NT2/D1 (cell line): ENCODE measurements at regions not wholly inside any gene's neighbourhood (a gene's known extent, or its start where the extent isn't known, plus 50 kb on each side); places are given as distances from the start of the nearest gene placed in this dataset.

Source experiments
- DNase-seq: peaks from one replicate; pipeline ENCODE4 v3.0.0-alpha.2; 2011; ENCODE audit warnings: low read depth, low spot score
- H3K27me3 ChIP-seq: 2 replicates; pipeline ENCODE4 v1.6.0; 2011; ENCODE audit warnings: mild to moderate bottlenecking; ENCODE audit not compliant: insufficient read length, insufficient read depth
- H3K36me3 ChIP-seq: 2 replicates; pipeline ENCODE4 v1.6.1; 2011; ENCODE audit warnings: mild to moderate bottlenecking, low read length, mixed read lengths; ENCODE audit not compliant: insufficient read depth, insufficient read length
- H3K4me1 ChIP-seq: 2 replicates; pipeline ENCODE4 v1.5.1; 2011; ENCODE audit not compliant: insufficient read depth, insufficient read length
- H3K4me3 ChIP-seq: 2 replicates; pipeline ENCODE4 v1.5.1; 2011; ENCODE audit warnings: low read depth; ENCODE audit not compliant: insufficient read length
- H3K9ac ChIP-seq: 2 replicates; pipeline ENCODE4 v1.6.0; 2011; ENCODE audit warnings: low read depth; ENCODE audit not compliant: insufficient read length
- H3K9me3 ChIP-seq: 2 replicates; pipeline ENCODE4 v1.5.1; 2011; ENCODE audit warnings: mild to moderate bottlenecking, low read length; ENCODE audit not compliant: insufficient read depth
- SUZ12 ChIP-seq: IDR thresholded peaks from 2 replicates; pipeline ENCODE4 v1.6.1; 2011; ENCODE audit not compliant: insufficient read length, insufficient read depth; ENCODE audit errors: extremely low read depth
- YY1 ChIP-seq: IDR thresholded peaks from 2 replicates; pipeline ENCODE4 v1.6.1; 2011; ENCODE audit not compliant: insufficient read length, insufficient read depth
- ZNF274 ChIP-seq: IDR thresholded peaks from 2 replicates; pipeline ENCODE4 v1.6.1; 2011; ENCODE audit warnings: mild to moderate bottlenecking, low read depth, low read length

GRCh38 chr6:166877906-166878305, 78.4 kb downstream of the RNASET2 start:
- Histone ChIP-seq H3K4me1 (no peaks in the 10 kb centered on the region), H3K9me3 (peaks cover 6% of the 10 kb centered on the region), H3K27me3 (no peaks in the 10 kb centered on the region), H3K4me3 (no peak overlapping the region), H3K9ac (no peak overlapping the region), H3K36me3 (no peaks in the 10 kb centered on the region)
- no peak for DNase-seq
- TF ChIP-seq YY1 = no peak
- no peak for TF ChIP-seq ZNF274
- TF ChIP-seq SUZ12 = no peak

- TF ChIP-seq YY1 (no peak), SUZ12 (no peak), ZNF274 (no peak)
These were observed 79.0 kb downstream of the RNASET2 start for GRCh38 chr6:166877349-166877748.

GRCh38 chr6:166872531-166873009, 83.8 kb downstream of the RNASET2 start:
- no peaks in the 10 kb centered on the region for H3K4me1 ChIP-seq
- H3K4me3 ChIP-seq = no peak overlapping the region
- H3K27me3 ChIP-seq = no peaks in the 10 kb centered on the region
- no peak for TF ChIP-seq SUZ12
- no peak for TF ChIP-seq YY1
- no peak for TF ChIP-seq ZNF274
- no peaks in the 10 kb centered on the region for H3K36me3 ChIP-seq
- no peak overlapping the region for H3K9ac ChIP-seq
- DNase-seq = no peak
- no peaks in the 10 kb centered on the region for H3K9me3 ChIP-seq

More at GRCh38 chr6:166877349-166877748, 79.0 kb downstream of the RNASET2 start:
- Histone ChIP-seq H3K27me3 (no peaks in the 10 kb centered on the region), H3K9ac (no peak overlapping the region), H3K4me1 (no peaks in the 10 kb centered on the region), H3K4me3 (no peak overlapping the region), H3K36me3 (no peaks in the 10 kb centered on the region), H3K9me3 (peaks cover 6% of the 10 kb centered on the region)
- DNase-seq = no peak

- DNase-seq = no peak
- peaks cover 3% of the 10 kb centered on the region for H3K4me1 ChIP-seq
- H3K9ac ChIP-seq = no peak overlapping the region
- H3K9me3 ChIP-seq = no peaks in the 10 kb centered on the region
- H3K36me3 ChIP-seq = no peaks in the 10 kb centered on the region
- no peaks in the 10 kb centered on the region for H3K27me3 ChIP-seq
- H3K4me3 ChIP-seq = no peak overlapping the region
- TF ChIP-seq ZNF274 (no peak), SUZ12 (no peak), YY1 (no peak)
These were observed 85.6 kb downstream of the RNASET2 start for GRCh38 chr6:166870602-166871208.

- no peak overlapping the region for H3K9ac ChIP-seq
- TF ChIP-seq SUZ12 (no peak), ZNF274 (no peak), YY1 (no peak)
- no peak overlapping the region for H3K4me3 ChIP-seq
- H3K27me3 ChIP-seq = peaks cover 5% of the 10 kb centered on the region
- no peaks in the 10 kb centered on the region for H3K36me3 ChIP-seq
- DNase-seq = no peak
- peaks cover 3% of the 10 kb centered on the region for H3K4me1 ChIP-seq
- H3K9me3 ChIP-seq = no peaks in the 10 kb centered on the region
These were observed 89.3 kb downstream of the RNASET2 start for GRCh38 chr6:166866839-166867637.

- Histone ChIP-seq H3K9ac (no peak overlapping the region), H3K9me3 (peaks cover 14% of the 10 kb centered on the region), H3K36me3 (no peaks in the 10 kb centered on the region), H3K27me3 (peaks cover 14% of the 10 kb centered on the region), H3K4me1 (peaks cover 3% of the 10 kb centered on the region), H3K4me3 (no peak overlapping the region)
- no peak for DNase-seq
- TF ChIP-seq YY1 = no peak
- no peak for TF ChIP-seq ZNF274
- TF ChIP-seq SUZ12 = no peak
These were observed 92.0 kb downstream of the RNASET2 start for GRCh38 chr6:166864333-166864732.

GRCh38 chr6:166862978-166863530, 93.3 kb downstream of the RNASET2 start:
- DNase-seq = no peak
- H3K9me3 ChIP-seq = peaks cover 14% of the 10 kb centered on the region
- H3K4me3 ChIP-seq = peak overlapping the region; percentile 60
- H3K36me3 ChIP-seq = no peaks in the 10 kb centered on the region
- H3K9ac ChIP-seq = peak overlapping the region; percentile 64
- TF ChIP-seq ZNF274 (no peak), YY1 (no peak), SUZ12 (no peak)
- peaks cover 3% of the 10 kb centered on the region for H3K4me1 ChIP-seq
- peaks cover 14% of the 10 kb centered on the region for H3K27me3 ChIP-seq
